G401 (cell line): ENCODE measurements at regions not wholly inside any gene's neighbourhood (a gene's known extent, or its start where the extent isn't known, plus 50 kb on each side); places are given as distances from the start of the nearest gene placed in this dataset.
"Not testable (repeated sequence)": the region's sequence is repeated elsewhere in the genome, so short reads cannot be mapped to it uniquely, and the experiment has no call there.

Source experiments
- DNase-seq: peaks from one replicate; pipeline ENCODE4 v3.0.0-alpha.2; 2015; ENCODE audit warnings: low spot score
- in situ Hi-C: cut with HindIII; loops from 2 replicates; pipeline ENCODE4 v1.10.0; 2016; ENCODE audit warnings: low sequenced_read_pairs, mixed read lengths

- no peak for DNase-seq
- in situ Hi-C loops: no loop called here
Observed at GRCh38 chrY:3037471-3037870, 102.3 kb downstream of the ZFY start.

- DNase-seq: no peak
- in situ Hi-C loops: no loop called here
Observed at GRCh38 chrY:3040415-3040814, 105.2 kb downstream of the ZFY start.

DNA sequence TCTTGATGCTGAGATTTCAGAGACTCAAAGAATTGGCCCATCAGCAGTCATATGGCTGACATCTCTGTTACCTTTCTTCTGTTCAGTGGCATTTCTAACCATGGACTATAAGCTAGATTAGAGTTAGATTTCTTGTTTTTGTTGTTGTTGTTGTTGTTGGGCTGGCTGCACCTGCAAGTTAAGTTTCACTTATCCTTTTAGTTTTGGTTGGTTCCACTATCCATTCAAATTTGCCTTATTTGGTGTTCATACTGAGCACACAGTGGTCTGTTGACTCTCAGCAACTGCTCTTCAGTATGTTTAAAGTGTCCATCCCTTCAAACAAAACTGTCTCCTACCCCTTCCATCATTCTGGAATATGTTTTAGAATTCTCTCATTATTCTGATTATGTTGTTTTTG lies 106.8 kb downstream of the ZFY start:
- no peak for DNase-seq
- in situ Hi-C loops: no loop called here

GRCh38 chrY:3042901-3043300 lies 107.7 kb downstream of the ZFY start:
- in situ Hi-C loops: no loop called here
- no peak for DNase-seq

GRCh38 chrY:3045048-3045447 lies 109.9 kb downstream of the ZFY start:
- no peak for DNase-seq
- in situ Hi-C loops: no loop called here

DNA sequence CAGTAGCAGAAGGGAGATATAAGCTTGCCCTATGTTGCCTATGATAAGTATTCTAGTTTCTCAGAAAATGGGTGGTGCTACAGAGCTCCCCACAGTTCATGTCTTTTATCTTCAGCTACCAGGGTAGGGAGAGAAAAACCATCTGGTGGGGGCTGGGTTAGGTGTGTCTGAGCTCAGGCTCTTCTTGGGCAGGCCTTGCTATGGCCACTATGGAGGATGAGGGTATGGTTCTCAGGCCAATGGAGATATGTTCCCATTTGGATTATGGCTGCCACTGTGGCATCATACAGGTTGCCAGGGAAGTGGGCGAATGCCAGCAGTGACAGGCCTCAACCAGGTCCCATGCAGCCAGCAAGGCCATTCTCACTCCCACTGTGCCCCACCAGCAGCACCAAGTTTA lies 120.3 kb downstream of the ZFY start:
- DNase-seq, in situ Hi-C loops: not testable (repeated sequence)

- in situ Hi-C loops: not testable (repeated sequence)
Observed at GRCh38 chrY:3058342-3058741, 123.2 kb downstream of the ZFY start.

GRCh38 chrY:3060671-3061070 lies 125.5 kb downstream of the ZFY start:
- in situ Hi-C loops, DNase-seq: not testable (repeated sequence)

More at GRCh38 chrY:3058342-3058741, 123.2 kb downstream of the ZFY start:
- DNase-seq: not testable (repeated sequence)

GRCh38 chrY:3088149-3088548 lies 153.0 kb downstream of the ZFY start:
- in situ Hi-C loops, DNase-seq: not testable (repeated sequence)

DNA sequence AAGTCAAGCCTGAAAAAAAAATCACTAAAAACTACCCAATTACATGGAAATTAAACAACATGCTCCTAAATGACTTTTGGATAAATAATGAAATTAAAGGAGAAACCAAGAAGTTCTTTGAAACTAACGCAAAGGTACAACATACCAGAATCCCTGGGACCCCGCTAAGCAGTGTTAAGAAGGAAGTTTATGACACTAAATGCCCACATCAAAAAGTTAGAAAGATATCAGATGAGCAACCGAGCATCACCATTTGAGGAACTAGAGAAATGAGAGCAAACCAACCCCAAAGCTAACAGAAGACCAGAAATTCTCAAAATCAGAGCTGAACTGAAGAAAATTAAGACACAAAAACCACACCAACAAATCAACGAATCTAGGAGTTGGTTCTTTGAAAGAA lies 173.5 kb downstream of the ZFY start:
- in situ Hi-C loops, DNase-seq: not testable (repeated sequence)

- DNase-seq, in situ Hi-C loops: not testable (repeated sequence)
Observed at GRCh38 chrY:3120234-3120633, 185.1 kb downstream of the ZFY start.

DNA sequence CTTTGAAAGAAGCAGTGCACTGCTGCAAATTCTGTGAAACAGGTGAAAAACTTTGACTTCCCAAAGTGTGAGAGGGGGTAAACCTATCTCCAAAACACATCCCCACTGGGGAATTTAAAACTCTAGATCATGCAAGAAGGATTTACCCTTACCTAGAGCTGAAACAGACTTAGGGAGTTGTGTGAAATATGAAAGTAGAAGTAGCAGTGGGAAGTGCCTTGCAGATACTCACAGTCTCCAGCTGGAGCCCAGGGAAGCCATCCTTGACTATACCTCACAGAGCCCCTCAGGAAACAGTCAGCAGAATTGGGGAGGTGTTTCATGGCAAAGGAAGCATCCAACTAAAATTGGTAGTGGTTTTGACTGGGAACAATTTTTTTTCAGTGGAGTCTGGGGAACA lies 185.5 kb downstream of the ZFY start:
- in situ Hi-C loops, DNase-seq: not testable (repeated sequence)

GRCh38 chrY:3123482-3123881 lies 188.3 kb downstream of the ZFY start:
- in situ Hi-C loops, DNase-seq: not testable (repeated sequence)

GRCh38 chrY:3171074-3171473 lies 235.9 kb downstream of the ZFY start:
- DNase-seq, in situ Hi-C loops: not testable (repeated sequence)

- DNase-seq, in situ Hi-C loops: not testable (repeated sequence)
Observed at GRCh38 chrY:3195035-3195434, 259.9 kb downstream of the ZFY start.

- DNase-seq, in situ Hi-C loops: not testable (repeated sequence)
Observed at GRCh38 chrY:3202287-3202686, 267.1 kb downstream of the ZFY start.

GRCh38 chrY:3206733-3207132 lies 271.6 kb downstream of the ZFY start:
- DNase-seq, in situ Hi-C loops: not testable (repeated sequence)

- in situ Hi-C loops, DNase-seq: not testable (repeated sequence)
Observed at GRCh38 chrY:3213183-3213582, 278.0 kb downstream of the ZFY start.

- in situ Hi-C loops, DNase-seq: not testable (repeated sequence)
Observed at GRCh38 chrY:3218134-3218533, 283.0 kb downstream of the ZFY start.

- in situ Hi-C loops: not testable (repeated sequence)
Observed at GRCh38 chrY:3218559-3218958, 283.4 kb downstream of the ZFY start.

GRCh38 chrY:3262911-3263310 lies 316.0 kb upstream of the TGIF2LY start:
- DNase-seq, in situ Hi-C loops: not testable (repeated sequence)

More at GRCh38 chrY:3218559-3218958, 283.4 kb downstream of the ZFY start:
- not testable (repeated sequence) for DNase-seq
